ENCODE measurements at regions not wholly inside any gene's neighbourhood (a gene's known extent, or its start where the extent isn't known, plus 50 kb on each side); places are given as distances from the start of the nearest gene placed in this dataset.
"Not testable (repeated sequence)": the region's sequence is repeated elsewhere in the genome, so short reads cannot be mapped to it uniquely, and the experiment has no call there.

DNA sequence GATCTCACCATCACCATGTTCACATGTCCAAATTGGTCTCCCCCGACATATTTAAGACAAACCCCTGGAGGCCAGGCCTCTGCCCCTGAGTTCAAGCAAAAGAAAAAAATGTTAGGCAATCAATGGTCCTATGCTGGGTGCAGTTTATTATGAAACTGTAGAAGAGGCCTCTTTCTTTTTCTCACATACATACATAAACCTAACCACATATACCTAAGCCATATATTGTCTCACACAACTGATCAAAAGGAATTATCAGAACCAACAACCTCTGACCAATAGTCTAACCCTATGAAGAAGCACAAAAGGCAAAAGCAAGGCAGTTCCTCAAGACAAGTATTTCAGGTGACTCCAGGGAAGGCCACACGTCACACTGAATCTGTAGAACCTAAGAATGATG lies 49.9 kb downstream of the ILRUN start:
- no peak for DNase-seq (ENCODE audit: low spot score)

- no peak for DNase-seq (ENCODE audit: low spot score)
These were observed 50.9 kb downstream of the ILRUN start for GRCh38 chr6:34645627-34646026.

DNA sequence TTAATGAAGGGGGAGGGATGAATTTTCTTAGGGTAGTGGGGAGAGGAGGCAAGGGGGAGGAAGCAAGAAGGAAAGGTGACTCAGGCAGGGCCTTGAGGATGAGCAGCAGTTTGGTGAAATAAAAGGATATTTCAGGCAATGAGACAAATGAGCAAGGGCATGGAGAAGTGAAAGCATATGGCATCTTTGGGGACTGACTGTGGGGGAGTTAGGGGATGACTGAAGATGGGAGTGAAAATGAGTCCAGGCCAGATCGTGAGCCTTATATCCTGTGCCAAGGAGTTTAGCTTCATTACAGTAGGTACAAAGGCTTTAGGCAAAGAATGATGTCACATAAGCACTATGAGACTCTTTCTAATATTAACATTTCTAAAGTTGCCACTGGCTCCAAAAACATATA lies 51.9 kb downstream of the ILRUN start:
- no peak for DNase-seq (ENCODE audit: low spot score)

DNA sequence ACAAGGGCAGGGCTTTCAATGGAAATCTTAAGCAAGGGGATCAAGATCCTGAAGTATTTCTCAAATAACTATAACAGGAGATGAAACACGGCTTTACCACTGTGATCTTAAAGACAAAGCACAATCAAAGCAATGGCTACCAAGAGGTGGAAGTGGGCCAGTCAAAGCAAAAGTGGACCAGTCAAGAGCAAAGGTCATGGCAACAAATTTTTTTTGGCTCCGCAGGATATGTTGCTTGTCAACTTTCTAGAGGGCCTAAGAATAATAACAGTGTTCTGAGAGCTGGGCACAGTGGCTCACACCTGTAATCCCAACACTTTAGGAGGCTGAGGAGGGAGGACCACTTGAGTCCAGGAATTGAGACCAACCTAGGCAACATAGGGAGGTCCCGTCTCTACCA lies 54.1 kb downstream of the ILRUN start:
- DNase-seq (ENCODE audit: low spot score) = no peak

DNA sequence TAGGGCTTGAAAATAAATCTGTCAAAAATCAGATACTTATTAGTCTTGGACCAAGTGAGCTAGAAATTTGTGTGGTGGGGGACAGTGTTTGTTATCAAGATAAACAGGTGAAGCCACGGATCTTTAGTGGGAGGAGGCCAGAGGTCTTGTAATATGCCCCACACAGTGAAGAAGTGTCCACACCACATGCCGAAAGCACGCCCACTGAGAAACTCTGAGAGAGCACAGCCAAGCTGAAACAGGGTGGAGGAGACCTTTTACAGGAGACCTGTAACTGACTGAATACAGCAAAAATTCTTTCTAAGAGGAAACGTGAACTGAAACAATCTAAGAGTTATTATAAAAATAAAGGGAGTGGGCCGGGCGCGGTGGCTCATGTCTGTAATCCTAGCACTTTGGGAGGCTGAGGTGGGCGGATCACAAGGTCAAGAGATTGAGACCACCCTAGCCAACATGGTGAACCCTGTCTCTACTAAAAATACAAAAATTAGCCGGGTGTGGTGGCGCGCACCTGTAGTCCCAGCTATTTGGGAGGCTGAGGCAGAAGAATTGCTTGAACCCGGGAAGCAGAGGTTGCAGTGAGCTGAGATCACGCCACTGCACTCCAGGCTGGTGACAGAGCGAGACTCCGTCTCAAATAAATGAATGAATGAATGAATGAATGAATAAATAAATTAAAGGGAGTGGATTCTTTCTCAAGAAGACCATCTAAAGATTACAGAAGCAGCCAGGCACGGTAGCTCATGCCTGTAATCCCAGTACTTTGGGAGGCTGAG lies 56.3 kb downstream of the ILRUN start:
- not testable (repeated sequence) for DNase-seq (ENCODE audit: low spot score)

GRCh38 chr6:34638834-34639736 lies 57.5 kb downstream of the ILRUN start:
- DNase-seq (ENCODE audit: low spot score) = no peak

GRCh38 chr6:34633785-34634184 lies 62.8 kb downstream of the ILRUN start:
- DNase-seq (ENCODE audit: low spot score) = no peak

DNA sequence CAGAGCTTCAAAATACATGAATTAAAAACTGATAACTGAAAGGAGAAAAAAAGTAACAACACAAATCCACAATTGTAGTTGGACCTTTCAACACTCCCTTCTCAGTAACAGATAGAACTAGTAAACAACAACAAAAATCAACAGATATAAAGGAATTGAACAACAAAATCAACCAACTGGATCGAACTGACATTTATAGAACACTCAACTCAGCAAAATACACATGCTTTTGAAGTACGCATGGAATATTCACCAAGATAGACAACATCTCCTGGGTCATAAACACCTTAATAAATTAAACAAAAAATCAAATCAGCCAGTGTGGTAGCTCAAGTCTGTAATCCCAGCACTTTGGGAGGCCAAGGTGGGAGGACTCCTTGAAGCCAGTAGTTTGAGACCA lies 63.3 kb downstream of the ILRUN start:
- no peak for DNase-seq (ENCODE audit: low spot score)

- peak; percentile 68 for DNase-seq (ENCODE audit: low spot score)
These were observed 66.5 kb downstream of the ILRUN start for GRCh38 chr6:34630040-34630439.

DNA sequence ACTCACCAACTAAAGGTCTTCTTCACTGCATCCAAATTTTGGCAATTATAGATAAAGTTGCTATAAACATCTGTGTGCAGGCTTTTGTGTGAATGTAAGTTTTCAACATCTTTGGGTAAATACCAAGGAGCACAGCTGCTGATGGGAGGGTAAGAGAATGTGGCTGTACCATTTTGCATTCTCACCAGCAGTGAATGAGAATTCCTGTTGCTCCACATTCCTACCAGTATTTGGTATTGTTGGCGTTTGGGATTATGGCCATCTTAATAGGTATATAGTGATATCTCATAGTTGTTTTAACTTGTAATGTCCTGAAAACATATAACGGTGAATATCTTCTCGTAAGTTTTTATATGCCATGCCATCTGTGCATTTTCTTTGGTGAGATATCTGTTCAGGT lies 69.3 kb downstream of the ILRUN start:
- no peak for DNase-seq (ENCODE audit: low spot score)

GRCh38 chr6:34618430-34619182 lies 62.5 kb upstream of the SPDEF start:
- no peak for DNase-seq (ENCODE audit: low spot score)

DNA sequence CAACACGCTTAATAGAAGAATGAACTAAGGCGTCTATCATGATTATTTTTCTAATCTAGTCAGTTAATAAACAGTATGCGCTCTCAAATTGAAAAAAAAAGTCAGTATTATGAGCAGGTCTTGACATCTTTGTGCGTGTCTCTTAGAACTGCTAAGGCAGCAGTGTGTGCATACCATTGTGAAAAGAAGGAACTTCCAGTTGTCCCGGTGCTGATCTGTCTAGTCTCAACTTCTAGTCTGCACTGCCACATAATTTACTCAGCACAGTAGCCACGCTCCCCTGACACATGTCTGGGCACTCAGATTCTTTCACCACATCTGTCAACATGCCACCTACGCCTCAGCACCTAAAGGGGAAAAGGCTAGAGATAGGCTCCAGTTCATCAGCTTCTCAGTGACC lies 61.1 kb upstream of the SPDEF start:
- no peak for DNase-seq (ENCODE audit: low spot score)

- no peak for DNase-seq (ENCODE audit: low spot score)
These were observed 60.1 kb upstream of the SPDEF start for GRCh38 chr6:34616227-34616585.

DNA sequence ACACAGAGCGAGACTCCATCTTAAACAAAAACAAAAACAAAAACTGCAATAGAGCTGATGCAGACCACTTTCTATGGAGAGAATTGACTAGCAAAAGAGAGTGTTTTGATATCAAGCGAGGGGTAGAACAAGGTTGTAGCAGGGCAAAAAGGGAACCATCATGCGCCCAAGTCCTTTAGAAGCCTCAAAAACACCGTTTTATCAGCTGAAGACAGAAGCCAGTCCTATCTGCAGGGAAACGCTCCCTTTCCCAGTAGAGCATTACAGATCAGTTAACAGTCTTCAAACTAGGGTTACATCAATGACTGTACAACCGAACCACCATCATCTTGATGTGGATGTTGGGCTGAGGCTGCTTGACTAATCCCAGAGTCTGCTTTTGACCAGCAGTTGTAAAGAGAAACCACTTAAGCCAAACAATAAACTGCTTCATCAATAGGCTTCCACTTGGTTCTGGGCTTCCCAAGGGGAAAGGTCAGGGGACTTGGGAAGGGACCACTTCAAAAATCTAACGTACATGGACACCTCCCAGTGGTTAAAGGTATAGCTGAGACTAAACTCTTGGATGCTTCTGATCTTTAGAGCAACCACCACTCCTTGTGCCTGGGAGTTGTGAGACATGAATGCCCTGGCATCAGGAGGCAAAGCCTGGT lies 59.6 kb upstream of the SPDEF start:
- no peak for DNase-seq (ENCODE audit: low spot score)

- peak; percentile 48 for DNase-seq (ENCODE audit: low spot score)
These were observed 54.8 kb upstream of the SPDEF start for GRCh38 chr6:34610819-34611477.

DNA sequence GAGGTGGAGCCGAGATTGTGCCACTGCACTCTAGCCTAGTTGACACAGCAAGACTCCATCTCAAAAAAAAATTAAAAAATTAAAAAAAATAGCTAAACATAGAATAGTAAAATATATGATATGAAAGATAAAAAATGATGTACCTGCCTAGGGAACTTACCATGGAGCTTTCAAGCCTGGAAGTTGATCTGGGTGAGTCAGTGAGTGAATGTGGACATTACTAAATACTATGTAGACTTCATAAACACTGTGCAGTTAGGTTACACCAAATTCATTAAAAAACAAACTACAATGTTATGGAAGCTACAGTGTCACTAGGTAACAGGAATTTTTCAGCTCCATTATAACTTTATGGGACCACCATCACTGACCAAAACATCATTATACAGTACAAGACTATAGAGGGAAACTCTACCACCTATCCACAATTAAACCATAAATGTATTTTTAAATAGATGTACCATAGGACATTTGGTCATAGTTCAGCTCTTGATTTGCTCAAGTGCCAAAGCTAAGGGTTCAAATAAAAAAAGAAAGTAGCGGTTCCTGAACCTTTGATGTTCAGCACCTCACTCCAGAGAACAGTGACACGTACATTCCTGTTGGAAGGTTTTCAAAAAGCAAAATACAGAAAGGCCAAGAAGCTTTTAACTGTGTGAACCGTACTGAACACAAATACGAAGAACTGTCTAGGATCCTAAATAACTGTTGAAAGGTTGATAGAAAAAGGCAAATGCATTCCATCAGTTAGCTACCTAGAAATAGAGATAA lies 52.4 kb upstream of the SPDEF start:
- DNase-seq (ENCODE audit: low spot score) = no peak

- no peak for DNase-seq (ENCODE audit: low spot score)
These were observed 50.5 kb upstream of the SPDEF start for GRCh38 chr6:34606477-34607265.
